GM23338 (cell line): ENCODE measurements at regions not wholly inside any gene's neighbourhood (a gene's known extent, or its start where the extent isn't known, plus 50 kb on each side); places are given as distances from the start of the nearest gene placed in this dataset.
"Not testable (repeated sequence)": the region's sequence is repeated elsewhere in the genome, so short reads cannot be mapped to it uniquely, and the experiment has no call there.

Experiments used
- CREB1 ChIP-seq: fragments of 250-450 bp; sonication (Bioruptor Pico); IDR thresholded peaks from 2 replicates; pipeline ENCODE4 v1.5.0; 2020; ENCODE audit warnings: low read depth, mild to moderate bottlenecking, moderate library complexity
- CTCF ChIP-seq, 2 experiments: fragments of 200-600 bp in 1 of 2; sonication (generic) in 1 of 2; conservative IDR thresholded peaks; 2 replicates each; pipeline versions ENCODE4 v1.5.1 to v1.6.1; 2016 to 2017; ENCODE audit warnings: antibody characterized with exemption in 2 of 2, low read depth in 2 of 2, mild to moderate bottlenecking in 2 of 2, moderate library complexity in 1 of 2
- EZH2 ChIP-seq: fragments of 200-600 bp; sonication (generic); IDR thresholded peaks from one replicate; pipeline ENCODE4 v1.8.0; 2017; ENCODE audit warnings: antibody characterized with exemption, mild to moderate bottlenecking, low read depth; ENCODE audit not compliant: unreplicated experiment
- EZH2phosphoT487 ChIP-seq: fragments of 200-600 bp; sonication (generic); IDR thresholded peaks from one replicate; pipeline ENCODE4 v1.8.1; 2018; ENCODE audit warnings: antibody characterized with exemption; ENCODE audit not compliant: unreplicated experiment
- JUNB ChIP-seq: IDR thresholded peaks from one replicate; pipeline ENCODE4 v1.6.1; 2016; ENCODE audit warnings: antibody characterized with exemption; ENCODE audit not compliant: unreplicated experiment
- NANOG ChIP-seq: IDR thresholded peaks from 2 replicates; pipeline ENCODE4 v1.6.1; 2016; ENCODE audit warnings: antibody characterized with exemption, borderline replicate concordance
- POLR2AphosphoS5 ChIP-seq: IDR thresholded peaks from 2 replicates; pipeline ENCODE4 v1.6.1; 2016; ENCODE audit warnings: antibody characterized with exemption, low read depth
- STAT1 ChIP-seq: IDR thresholded peaks from one replicate; pipeline ENCODE4 v1.6.1; 2016; ENCODE audit warnings: antibody characterized with exemption; ENCODE audit not compliant: unreplicated experiment
- ZNF114 ChIP-seq: fragments of 250-450 bp; sonication (Bioruptor Pico); IDR thresholded peaks from 2 replicates; pipeline ENCODE4 v1.5.0; 2020; ENCODE audit warnings: mild to moderate bottlenecking, moderate library complexity
- ZNF331 ChIP-seq: fragments of 250-450 bp; sonication (Bioruptor Pico); IDR thresholded peaks from 2 replicates; pipeline ENCODE4 v1.5.0; 2020; ENCODE audit warnings: low read depth, mild to moderate bottlenecking, moderate library complexity
- TF ChIP-seq, protein P1 (sequence below): IDR thresholded peaks from one replicate; pipeline ENCODE4 v1.6.1; 2018; ENCODE audit warnings: antibody characterized with exemption; ENCODE audit not compliant: unreplicated experiment
- TF ChIP-seq, protein P2 (sequence below): fragments of 250-450 bp; sonication (Bioruptor Pico); IDR thresholded peaks from 2 replicates; pipeline ENCODE4 v1.5.0; 2020; ENCODE audit warnings: mild to moderate bottlenecking, moderate library complexity
- TF ChIP-seq, protein P3 (sequence below): IDR thresholded peaks from 2 replicates; pipeline ENCODE4 v1.6.1; 2016; ENCODE audit warnings: antibody characterized with exemption

DNA sequence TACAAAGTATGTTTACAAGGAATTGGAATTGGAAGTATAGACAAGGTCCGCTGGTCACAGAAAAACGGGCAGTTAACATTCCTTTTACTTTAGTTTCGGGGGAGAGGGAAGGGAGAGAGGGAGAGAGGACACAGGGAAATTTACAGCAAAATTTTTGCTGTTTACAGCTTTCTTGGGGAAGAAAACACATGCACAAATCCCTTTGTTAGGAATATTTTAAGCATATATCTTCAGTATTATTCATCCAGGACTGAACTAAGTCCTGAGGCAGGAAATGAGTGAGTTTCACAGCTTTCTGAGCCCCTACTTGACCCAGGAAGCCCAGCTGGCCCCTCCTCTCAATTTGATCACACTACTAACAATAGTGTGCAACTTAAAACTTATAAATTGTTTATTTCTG lies 113.4 kb upstream of the VANGL1 start:
- not testable (repeated sequence) for TF ChIP-seq CTCF (conservative IDR thresholded peaks at IDR 0.05; ENCODE audit: low read depth in 2 of 2); POLR2AphosphoS5; EZH2phosphoT487; EZH2; CREB1 (CRISPR knock-in tag); JUNB; ZNF114 (CRISPR knock-in tag); ZNF331; STAT1; NANOG
- TF ChIP-seq, protein P1, sequence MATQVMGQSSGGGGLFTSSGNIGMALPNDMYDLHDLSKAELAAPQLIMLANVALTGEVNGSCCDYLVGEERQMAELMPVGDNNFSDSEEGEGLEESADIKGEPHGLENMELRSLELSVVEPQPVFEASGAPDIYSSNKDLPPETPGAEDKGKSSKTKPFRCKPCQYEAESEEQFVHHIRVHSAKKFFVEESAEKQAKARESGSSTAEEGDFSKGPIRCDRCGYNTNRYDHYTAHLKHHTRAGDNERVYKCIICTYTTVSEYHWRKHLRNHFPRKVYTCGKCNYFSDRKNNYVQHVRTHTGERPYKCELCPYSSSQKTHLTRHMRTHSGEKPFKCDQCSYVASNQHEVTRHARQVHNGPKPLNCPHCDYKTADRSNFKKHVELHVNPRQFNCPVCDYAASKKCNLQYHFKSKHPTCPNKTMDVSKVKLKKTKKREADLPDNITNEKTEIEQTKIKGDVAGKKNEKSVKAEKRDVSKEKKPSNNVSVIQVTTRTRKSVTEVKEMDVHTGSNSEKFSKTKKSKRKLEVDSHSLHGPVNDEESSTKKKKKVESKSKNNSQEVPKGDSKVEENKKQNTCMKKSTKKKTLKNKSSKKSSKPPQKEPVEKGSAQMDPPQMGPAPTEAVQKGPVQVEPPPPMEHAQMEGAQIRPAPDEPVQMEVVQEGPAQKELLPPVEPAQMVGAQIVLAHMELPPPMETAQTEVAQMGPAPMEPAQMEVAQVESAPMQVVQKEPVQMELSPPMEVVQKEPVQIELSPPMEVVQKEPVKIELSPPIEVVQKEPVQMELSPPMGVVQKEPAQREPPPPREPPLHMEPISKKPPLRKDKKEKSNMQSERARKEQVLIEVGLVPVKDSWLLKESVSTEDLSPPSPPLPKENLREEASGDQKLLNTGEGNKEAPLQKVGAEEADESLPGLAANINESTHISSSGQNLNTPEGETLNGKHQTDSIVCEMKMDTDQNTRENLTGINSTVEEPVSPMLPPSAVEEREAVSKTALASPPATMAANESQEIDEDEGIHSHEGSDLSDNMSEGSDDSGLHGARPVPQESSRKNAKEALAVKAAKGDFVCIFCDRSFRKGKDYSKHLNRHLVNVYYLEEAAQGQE = not testable (repeated sequence)
- TF ChIP-seq, protein P2, sequence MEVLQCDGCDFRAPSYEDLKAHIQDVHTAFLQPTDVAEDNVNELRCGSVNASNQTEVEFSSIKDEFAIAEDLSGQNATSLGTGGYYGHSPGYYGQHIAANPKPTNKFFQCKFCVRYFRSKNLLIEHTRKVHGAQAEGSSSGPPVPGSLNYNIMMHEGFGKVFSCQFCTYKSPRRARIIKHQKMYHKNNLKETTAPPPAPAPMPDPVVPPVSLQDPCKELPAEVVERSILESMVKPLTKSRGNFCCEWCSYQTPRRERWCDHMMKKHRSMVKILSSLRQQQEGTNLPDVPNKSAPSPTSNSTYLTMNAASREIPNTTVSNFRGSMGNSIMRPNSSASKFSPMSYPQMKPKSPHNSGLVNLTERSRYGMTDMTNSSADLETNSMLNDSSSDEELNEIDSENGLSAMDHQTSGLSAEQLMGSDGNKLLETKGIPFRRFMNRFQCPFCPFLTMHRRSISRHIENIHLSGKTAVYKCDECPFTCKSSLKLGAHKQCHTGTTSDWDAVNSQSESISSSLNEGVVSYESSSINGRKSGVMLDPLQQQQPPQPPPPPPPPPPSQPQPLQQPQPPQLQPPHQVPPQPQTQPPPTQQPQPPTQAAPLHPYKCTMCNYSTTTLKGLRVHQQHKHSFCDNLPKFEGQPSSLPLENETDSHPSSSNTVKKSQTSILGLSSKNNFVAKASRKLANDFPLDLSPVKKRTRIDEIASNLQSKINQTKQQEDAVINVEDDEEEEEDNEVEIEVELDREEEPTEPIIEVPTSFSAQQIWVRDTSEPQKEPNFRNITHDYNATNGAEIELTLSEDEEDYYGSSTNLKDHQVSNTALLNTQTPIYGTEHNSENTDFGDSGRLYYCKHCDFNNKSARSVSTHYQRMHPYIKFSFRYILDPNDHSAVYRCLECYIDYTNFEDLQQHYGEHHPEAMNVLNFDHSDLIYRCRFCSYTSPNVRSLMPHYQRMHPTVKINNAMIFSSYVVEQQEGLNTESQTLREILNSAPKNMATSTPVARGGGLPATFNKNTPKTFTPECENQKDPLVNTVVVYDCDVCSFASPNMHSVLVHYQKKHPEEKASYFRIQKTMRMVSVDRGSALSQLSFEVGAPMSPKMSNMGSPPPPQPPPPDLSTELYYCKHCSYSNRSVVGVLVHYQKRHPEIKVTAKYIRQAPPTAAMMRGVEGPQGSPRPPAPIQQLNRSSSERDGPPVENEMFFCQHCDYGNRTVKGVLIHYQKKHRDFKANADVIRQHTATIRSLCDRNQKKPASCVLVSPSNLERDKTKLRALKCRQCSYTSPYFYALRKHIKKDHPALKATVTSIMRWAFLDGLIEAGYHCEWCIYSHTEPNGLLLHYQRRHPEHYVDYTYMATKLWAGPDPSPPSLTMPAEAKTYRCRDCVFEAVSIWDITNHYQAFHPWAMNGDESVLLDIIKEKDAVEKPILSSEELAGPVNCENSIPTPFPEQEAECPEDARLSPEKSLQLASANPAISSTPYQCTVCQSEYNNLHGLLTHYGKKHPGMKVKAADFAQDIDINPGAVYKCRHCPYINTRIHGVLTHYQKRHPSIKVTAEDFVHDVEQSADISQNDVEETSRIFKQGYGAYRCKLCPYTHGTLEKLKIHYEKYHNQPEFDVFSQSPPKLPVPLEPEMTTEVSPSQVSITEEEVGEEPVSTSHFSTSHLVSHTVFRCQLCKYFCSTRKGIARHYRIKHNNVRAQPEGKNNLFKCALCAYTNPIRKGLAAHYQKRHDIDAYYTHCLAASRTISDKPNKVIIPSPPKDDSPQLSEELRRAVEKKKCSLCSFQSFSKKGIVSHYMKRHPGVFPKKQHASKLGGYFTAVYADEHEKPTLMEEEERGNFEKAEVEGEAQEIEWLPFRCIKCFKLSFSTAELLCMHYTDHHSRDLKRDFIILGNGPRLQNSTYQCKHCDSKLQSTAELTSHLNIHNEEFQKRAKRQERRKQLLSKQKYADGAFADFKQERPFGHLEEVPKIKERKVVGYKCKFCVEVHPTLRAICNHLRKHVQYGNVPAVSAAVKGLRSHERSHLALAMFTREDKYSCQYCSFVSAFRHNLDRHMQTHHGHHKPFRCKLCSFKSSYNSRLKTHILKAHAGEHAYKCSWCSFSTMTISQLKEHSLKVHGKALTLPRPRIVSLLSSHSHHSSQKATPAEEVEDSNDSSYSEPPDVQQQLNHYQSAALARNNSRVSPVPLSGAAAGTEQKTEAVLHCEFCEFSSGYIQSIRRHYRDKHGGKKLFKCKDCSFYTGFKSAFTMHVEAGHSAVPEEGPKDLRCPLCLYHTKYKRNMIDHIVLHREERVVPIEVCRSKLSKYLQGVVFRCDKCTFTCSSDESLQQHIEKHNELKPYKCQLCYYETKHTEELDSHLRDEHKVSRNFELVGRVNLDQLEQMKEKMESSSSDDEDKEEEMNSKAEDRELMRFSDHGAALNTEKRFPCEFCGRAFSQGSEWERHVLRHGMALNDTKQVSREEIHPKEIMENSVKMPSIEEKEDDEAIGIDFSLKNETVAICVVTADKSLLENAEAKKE (CRISPR knock-in tag) = not testable (repeated sequence)
- TF ChIP-seq, protein P3, sequence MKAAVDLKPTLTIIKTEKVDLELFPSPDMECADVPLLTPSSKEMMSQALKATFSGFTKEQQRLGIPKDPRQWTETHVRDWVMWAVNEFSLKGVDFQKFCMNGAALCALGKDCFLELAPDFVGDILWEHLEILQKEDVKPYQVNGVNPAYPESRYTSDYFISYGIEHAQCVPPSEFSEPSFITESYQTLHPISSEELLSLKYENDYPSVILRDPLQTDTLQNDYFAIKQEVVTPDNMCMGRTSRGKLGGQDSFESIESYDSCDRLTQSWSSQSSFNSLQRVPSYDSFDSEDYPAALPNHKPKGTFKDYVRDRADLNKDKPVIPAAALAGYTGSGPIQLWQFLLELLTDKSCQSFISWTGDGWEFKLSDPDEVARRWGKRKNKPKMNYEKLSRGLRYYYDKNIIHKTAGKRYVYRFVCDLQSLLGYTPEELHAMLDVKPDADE = not testable (repeated sequence)
